ENCODE measurements at regions not wholly inside any gene's neighbourhood (a gene's known extent, or its start where the extent isn't known, plus 50 kb on each side); places are given as distances from the start of the nearest gene placed in this dataset.

DNA sequence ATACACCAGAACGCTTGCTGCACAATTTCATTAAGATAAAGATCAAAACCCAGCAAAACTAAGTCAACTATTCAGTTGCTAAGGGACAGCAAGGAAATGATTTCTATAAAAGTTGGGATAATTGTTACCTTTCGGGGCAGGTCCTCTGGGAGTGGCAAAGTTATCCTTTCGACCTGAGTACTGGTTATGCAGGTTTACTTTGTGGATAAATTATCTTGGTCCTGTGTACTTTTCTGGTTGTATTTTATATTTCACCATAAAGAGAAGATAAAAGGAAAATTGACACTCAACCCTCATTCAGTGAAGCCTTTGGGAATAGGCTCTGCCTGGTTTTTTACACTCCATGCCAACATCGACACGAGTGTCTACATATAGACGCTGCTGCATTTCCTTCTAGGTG is 146.5 kb downstream of the SYK start:
- no peak for DNase-seq

DNA sequence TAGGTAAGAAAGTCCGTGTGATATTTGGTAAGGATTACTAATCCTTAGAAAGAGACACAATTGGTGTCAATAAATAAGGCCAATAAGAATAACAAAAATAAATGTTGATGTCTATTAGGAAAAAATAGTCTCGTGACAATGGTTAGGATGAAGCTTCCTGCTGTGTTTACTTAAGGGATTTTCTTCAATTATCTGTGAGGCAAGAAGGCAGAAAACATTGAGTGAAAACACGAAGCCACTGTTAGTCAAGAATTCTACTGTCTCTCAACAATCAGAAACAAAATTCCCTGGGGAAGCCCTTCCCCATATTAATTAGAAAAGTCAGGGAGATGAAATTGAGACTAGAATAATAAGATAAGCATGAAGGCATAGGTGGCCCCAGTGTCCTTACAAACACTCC is 149.0 kb downstream of the SYK start:
- no peak for DNase-seq

DNA sequence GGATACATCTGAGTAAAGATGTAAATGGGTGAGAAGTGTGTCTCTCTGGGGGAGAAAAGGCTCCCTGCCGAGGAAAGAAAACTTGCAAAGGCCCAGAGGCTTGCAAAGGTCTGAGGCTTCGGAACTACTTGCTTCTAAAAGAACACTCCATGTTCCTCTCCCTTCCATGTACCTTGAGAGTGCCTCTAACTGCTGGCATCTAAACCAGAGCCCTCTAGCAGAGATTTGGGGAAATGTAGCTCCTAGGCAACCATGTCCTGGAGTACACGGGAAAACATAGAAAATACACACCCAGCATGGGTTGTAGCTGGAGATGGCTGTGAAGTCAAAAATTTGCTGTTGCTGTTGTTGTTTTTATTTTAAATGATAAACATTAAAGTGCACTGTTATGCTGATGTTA is 151.6 kb downstream of the SYK start:
- no peak for DNase-seq

DNA sequence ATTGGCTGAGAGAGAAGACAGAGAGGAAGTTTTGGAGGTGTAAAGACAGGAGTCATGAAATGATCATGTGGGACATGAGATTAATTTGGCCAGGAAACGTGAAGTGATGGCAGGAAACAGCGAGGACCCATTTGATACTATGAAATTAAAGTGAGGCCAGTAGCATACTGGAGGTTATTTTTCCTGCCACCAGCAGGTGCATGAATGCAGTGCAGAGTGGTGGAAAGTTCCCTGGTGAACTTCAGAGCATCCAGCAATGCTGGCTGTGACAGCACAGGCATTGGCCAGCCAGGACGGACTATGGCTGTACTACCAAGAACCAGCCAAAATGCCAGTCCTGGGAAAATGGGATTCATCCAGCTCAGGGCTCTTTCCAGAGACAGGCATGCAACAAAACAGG is 152.2 kb downstream of the SYK start:
- no peak for DNase-seq

GRCh38 chr9:90956026-90956810 is 154.6 kb downstream of the SYK start:
- no peak for DNase-seq

- no peak for DNase-seq
Measured at GRCh38 chr9:90958328-90958727, 156.7 kb downstream of the SYK start.

GRCh38 chr9:90960941-90961340 is 159.3 kb downstream of the SYK start:
- no peak for DNase-seq

DNA sequence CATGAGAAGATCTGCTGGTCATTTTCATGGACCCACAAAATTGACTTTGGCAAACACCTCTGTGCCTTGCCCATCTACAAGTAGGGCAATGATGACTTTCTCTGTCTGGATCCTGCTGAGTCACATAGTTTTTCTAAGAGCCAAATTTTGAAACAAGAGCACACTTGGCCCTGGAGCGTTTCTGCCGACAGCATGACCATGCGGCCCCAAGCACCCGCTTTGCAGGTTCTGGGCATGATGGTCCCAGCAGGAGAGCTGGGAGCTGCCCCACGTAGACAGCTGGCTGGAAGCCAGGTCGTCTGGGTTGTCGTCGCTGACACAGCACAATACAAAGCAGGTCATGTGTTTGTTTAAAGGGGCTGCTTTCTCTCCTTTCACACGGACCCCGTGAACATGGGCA is 159.8 kb downstream of the SYK start:
- DNase-seq: no peak

- DNase-seq: no peak
Measured at GRCh38 chr9:90964101-90965020, 162.7 kb downstream of the SYK start.

- no peak for DNase-seq
Measured at GRCh38 chr9:90965226-90966030, 163.8 kb downstream of the SYK start.

GRCh38 chr9:90966031-90966290 is 164.3 kb downstream of the SYK start:
- DNase-seq: no peak

DNA sequence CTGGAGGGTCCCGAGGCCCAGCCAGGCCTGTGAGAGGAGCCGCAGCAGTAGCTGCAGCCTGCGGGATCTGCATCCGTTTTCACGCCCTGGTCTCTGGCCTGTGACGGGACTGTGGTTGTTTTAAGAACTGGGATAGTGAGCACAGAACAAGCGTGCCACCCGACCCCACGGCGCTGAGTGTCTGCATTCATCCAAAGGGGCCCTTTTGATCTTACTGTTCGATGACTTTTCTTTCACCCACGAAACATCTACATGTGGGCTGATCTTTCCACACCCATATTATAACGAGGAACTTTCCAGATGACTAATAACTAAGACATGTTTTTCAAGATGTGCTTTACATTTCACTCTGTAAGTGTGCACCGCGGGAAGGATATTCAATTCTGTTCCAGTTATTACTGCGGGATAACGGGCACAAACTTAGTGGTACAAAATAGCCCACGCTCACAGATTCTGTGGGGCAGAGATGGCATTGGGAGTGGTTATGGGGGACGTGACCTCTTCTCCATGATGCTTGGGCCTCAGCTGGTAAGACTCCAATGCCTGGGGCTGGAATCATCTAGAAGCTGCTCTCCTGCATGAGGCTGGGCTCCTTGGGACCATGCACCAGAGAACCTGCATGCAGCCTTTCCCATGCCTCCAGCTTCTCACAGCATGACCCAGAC is 165.0 kb downstream of the SYK start:
- DNase-seq: no peak

GRCh38 chr9:90967145-90967538 is 165.5 kb downstream of the SYK start:
- no peak for DNase-seq

- DNase-seq: no peak
Measured at GRCh38 chr9:90969021-90969675, 167.5 kb downstream of the SYK start.

- no peak for DNase-seq
Measured at GRCh38 chr9:90970608-90971007, 169.0 kb downstream of the SYK start.

- DNase-seq: no peak
Measured at GRCh38 chr9:90972057-90972456, 170.4 kb downstream of the SYK start.

- no peak for DNase-seq
Measured at GRCh38 chr9:90974016-90974415, 172.4 kb downstream of the SYK start.

DNA sequence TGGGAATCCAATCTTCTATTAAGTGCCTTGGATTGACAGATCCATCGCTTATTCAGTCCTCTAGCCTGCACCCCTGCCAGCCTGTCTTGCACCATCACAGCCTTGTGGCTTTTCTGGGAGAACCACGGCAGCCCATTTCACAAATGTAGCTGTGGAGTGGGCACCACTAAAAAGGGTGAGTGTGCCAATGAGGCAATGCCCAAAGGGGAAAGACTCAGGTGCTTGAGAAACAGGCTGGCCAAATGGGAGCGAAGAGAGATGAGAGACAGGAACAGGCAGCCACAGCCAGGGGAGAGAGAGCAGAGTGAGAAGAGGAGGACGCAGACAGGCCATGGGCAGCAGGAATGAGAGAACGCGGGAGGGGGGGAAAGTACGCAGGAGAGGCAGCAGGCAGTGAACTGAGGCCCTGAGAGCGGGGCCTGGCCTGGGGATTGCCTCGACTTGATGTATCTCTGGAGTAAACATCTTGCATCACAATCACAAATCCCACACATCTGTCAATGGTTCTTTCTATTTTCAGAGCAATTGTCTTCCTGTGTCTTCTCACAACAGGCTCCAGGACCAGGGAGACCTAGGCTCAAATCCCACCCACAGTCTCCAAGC is 173.1 kb downstream of the SYK start:
- DNase-seq: no peak

DNA sequence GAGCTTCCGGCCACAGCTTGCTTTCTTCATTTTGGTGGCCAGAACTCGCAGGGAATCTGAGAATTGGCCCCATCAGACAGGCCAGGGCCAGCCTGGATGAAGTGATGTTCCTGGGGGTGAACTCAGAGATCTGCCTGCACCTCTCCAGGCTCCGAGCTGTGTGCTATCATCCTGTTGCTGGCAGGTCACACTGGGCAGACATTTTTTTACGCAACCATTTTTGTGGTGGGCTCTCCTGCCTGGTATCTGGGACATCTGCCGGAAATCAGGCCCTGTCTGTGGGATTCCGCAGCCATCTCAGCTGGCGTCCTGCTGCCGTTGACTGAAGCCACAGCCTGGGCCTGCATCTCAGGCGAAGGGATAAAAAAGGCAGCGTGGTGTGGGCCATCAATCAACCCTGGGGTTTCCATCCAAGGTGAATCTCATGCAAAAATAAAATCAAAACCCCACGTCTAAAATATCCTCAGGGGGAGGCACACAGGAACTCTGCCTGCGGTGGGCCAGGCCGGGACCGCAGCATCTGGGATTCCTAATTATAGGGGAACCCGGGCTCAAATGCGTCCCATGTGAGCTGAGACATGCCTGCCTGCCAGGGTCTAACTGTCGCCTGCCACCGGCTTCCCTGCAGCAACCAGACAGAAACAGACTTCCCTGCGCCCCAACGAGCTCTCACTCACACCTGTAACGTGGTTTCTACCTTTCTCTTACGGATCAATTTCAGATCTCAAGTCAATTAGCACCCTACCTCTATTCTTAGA is 174.3 kb downstream of the SYK start:
- no peak for DNase-seq

GRCh38 chr9:90979138-90979551 is 177.5 kb downstream of the SYK start:
- DNase-seq: no peak

DNA sequence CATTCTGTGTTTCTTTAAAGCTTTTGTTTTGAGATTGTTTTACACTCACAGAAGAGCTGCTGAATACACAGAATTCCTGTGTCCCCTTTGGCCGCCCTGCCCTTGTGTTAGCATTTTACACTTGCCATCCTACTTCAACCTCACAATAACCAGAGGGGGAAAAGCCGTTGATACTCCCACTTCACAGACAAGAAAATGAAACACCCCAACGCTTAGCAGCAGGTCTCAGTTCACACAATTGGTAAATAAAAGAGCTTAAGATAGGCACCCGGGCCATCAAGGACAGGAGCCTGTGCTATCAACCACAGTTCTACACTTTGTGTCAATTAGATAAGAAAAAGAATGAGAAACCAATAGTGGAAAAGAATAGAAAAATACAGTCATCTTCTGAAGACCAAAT is 178.0 kb downstream of the SYK start:
- DNase-seq: no peak

Measured in T1000 (cell line).